ENCODE measurements at regions not wholly inside any gene's neighbourhood (a gene's known extent, or its start where the extent isn't known, plus 50 kb on each side); places are given as distances from the start of the nearest gene placed in this dataset.
"Not testable (repeated sequence)": the region's sequence is repeated elsewhere in the genome, so short reads cannot be mapped to it uniquely, and the experiment has no call there.

DNA sequence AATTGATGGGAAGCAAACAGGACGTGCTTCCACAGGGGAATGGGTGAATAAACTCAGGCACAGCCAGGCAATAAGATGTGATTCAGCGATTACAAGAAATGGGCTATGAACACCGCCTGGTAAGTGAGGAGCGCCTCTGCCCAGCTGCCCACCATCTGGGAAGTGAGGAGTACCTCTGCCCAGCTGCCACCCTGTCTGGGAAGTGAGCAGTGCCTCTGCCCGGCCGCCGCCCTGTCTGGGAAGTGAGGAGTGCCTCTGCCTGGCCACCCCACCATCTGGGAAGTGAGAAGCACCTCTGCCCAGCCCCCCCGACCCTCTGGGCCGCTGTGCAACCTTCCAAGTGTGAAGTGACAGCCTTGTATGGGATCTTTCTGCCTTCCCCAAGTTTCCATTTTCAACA is 73.2 kb upstream of the PRR5 start:
- FAIRE-seq: no peak

DNA sequence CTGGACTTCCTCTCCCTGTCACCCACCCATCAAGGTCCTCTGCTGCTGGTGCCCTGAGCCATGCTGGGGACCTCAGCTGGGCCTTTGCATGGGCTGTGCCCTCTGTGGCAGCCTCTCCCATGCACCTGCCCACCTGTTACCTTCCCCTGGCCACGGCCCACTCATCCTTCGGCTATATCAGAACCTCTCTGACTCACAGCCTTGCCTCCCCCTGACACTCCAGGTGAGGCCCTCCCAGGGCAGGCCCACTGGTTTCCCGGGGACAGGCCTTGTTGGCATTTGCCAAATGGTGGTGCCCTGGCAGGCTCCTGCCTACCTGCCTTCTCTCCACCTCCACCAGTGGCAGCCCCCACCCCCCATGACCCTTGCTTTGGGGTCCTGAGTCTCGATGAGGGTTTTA is 73.7 kb upstream of the PRR5 start:
- no peak for FAIRE-seq

DNA sequence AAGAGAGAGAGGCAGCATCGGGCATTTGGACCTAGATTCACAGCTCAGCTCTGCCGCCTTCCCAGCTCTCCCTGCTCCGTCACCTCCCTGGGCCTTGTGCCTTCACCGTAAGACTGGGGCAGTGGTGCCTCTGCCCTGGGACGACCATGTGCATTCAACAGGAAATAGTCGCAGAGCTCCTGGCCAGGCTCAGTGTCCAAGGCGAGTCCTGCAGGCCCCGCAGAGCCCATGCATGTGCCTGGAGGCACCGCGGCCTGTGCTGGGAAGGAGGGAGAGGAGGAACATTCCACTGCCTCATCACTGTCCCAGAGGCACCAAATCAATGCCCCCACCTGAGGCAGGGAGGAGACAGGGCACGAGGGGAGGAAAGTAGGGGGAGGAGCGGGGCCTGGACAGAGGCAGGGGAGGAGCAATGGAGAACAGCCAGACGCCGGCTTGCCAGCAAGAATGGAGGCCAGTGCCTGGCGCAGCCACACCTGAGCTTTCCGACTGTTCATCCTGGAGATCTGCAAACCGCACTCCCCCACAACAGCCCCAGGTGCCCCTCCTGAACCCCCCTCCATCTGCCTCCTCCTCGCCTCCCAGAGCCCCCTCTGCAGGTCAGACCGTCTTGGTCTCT is 74.4 kb upstream of the PRR5 start:
- no peak for FAIRE-seq

DNA sequence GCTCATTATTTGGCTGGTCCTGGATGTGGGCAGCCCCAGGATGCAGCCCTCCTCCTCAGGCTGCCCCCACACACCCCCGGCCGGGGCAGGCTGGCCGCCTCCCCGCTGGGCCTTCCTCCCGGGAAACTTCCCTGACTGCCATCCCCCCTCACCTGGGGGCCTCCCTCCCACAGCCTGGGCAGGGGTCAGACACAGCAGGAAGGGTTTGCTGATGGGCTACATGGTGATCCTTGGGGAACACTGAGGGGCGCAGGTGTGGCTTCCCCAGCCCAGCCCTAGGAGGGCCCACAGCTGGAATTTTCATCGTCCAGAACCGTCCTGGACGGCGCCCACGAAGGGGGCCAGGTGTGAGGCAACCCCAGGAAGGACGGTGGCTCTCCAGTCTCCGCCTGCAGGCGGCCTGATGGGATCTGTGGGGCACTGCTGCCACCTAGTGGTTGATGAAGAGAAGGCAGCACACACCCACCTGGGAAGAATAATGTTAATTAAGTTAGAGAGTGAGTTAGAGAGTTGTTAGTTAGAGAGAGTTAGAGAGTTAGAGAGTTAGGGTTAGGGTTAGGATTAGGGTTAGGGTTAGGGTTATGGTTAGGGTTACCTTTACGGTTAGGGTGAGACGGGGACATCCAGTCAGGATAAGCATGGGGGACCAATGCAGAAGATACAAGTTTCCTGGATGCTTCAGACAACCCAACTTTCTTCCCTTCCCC is 75.9 kb upstream of the PRR5 start:
- peak; percentile 85 for FAIRE-seq

DNA sequence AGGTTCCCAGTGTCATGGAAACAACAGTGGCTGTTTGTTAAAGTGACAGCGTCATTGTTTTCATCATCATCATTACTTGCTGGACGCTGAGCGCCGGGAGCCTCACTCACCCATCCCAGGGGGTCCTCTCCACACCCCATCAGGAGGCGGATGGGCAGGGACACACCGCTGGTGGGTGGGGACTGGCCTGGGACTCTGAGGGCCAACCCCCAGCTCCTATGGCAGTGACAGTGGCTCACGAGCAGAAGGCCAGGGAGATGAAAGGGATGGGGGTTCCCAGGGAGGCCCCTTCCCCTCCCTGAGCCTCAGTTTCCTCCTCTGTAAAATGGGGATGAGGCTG is 76.6 kb upstream of the PRR5 start:
- no peak for FAIRE-seq

DNA sequence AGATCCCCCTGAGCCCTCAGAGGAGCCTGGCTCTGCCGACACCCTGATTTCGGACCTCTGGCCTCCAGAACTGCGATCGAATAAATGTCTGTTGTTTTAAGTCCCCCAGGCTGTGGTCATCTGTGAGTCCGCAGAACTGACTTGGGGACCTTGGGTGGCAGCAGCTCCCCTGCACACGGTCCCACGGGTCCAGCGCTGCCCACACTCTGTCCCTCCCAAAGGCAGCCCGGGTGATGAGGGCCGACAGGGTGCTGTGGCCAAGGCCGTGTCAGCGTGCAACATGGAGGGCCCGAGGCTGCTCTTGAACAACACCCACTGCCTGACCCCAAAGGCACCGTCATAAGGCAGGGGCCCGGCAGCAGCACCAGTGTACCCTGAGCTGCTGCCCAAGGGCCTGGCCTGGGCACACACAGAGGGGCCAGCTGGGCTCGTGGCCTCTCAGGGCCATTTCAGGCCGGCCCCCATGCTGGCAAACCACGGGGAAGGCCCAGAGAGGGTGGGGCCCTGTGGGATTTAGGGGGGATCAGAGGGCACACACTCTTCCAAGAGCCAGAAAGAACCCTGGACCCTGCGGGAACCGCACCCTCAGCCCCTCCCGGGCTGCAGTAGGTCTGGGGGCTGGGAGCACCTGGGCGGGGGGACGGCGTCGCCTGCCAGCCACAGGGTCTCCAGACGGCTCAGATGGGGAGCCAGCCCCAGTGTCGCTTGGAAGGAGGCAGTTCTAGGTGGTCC is 77.1 kb upstream of the PRR5 start:
- no peak for FAIRE-seq

DNA sequence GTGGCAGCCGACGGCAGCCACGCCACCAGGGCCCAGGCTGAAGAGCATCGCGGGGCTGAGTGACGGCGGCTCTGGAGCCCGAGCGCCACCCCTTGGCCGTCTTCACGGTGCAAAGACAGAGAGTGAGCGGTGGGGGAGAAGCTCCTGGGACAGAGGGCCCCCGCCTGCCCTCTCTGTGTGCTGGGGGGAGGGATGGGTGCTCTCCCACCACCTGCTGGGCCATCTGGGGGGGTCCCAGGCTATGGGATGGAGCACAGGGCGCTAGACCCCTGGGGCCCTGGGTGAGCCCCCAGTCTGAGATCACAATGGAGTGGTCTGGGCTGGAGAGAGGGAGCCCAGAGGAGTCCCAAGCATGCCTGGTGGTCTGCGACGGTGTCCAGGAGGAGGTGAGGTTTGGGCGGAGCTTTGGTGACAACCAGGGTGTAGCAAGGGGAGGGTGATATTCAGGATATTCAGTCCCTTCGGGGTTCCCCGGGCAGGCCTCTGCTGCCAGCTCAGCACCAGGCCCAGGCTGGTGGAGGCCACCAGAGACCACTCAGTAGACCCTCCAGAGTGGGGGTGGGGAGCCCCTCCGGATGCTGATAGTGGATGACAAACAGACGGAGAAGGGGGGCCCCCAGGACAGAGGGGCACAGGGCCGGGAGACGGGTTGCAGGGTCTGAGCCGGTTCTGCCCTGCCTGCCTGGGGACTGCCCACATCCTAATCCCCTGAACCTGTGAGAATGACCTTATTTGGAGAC is 78.1 kb upstream of the PRR5 start:
- no peak for FAIRE-seq

DNA sequence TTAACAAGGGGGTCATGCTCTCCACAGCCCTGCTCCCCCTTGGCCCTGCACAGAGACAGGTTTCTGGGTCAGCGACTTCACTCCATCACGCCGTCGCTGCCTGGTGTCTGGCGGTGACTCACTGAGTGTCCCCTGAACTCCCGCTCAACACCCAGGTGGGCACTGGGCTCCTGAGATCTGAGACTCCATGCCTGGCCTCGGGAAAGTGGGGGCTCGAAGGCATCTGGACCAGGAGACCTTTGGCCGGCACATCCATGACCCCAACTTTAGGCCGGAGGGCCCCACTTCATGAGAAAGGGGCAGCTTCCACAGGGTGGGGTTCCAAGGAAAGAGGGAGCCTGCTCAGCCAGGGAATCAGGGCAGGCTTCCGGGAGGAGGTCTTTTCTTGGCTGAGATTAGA is 79.3 kb upstream of the PRR5 start:
- no peak for FAIRE-seq

DNA sequence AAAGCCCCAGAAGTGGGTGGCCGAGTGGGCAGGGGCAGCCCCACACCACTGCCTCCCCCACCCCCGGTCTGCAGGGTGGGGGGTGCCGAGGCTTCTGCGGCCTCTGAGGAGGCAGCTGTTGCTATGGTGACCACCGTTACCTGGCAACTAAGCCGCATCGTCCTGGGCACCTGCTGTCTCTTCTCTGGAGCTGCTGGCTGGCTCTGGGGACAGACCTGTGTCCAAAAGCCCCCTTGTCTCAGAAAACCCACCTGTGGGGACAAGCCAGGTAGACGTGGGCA is 79.9 kb upstream of the PRR5 start:
- no peak for FAIRE-seq

DNA sequence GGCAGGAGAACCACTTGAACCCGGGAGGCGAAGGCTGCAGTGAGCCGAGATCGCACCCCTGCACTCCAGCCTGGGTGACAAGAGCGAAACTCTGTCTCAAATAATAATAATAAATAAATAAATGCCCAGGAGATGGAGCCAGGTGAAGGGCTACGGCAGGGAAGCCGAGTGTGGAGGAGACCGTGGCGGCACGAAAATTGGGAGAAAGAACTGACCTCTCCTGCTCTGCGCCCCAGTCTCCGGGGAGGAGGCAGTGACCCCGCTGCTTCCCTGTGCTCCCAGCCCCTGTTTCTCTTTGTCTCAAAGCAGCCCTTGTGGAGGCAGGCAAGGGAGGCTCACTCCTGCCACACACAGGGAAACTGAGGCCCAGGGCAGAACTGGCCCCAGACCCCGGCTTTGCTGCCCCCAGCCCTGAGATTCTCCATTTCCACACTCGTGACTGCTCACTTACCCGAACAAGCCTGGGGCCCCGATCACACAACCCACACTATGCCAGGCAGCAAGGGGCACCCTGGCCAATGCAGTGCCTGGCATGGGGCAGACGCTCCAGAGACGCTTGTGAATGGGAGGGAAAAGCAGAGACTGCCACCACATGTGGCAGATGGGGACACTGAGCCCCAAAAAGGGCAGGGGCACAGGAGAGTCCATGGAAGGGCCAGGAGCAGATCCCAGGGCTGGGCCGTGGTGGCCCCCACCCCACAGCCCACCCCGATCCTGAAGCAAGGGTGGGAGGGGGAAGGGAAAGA is 80.4 kb upstream of the PRR5 start:
- FAIRE-seq: no peak

DNA sequence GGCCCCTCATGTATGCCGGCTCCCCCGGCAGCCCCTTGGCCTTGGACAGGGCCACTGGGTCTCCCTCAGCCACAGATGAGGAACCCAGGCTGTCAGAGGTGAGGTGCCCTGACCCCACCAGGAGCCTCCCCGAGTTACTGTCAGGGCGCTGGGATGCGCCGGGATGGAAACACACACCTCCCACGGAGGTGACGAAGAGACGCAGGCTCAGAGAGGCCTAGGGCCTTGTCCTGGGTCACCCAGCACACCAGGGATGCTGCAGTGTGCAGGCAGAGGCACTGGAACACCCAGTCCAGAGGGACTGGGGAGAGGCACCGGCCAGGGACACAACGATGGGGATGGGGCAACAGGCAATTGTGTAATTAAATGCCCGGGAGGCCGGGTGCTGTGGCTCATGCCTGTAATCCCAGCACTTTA is 81.2 kb upstream of the PRR5 start:
- FAIRE-seq: no peak

DNA sequence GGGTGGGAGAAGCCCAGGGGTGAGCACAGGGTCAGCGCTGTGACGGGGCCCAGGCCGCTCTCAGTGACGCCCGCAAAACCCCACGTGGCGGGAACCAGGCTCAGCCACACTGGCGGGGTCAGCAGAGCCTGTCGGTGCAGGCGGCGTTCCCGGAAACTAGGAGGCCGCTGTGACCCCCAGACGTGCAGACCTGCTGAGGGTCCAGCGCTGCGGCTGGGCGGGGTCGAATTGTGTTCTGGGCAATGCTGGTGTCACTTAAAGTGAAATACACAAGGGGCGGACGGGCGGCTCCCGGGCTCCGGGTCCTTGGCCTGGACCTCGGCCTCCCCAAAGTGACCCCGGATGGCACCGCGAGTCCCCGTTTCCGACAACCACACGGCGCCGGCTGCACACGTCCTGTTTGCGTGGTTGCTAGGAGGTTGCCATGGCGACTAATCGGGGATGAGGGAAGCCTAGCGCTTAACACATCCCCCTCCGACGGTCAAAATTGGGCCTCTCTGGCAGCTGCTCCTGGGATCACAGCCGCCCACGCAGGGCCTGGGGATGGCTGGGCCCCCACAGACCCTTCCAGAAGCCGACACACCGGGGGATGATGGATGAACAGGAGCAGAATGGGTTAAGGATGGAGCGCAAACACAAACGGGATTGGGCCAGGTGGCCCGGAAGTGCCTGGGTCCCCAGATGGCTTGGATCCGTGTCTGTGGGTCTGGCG is 81.7 kb upstream of the PRR5 start:
- no peak for FAIRE-seq

DNA sequence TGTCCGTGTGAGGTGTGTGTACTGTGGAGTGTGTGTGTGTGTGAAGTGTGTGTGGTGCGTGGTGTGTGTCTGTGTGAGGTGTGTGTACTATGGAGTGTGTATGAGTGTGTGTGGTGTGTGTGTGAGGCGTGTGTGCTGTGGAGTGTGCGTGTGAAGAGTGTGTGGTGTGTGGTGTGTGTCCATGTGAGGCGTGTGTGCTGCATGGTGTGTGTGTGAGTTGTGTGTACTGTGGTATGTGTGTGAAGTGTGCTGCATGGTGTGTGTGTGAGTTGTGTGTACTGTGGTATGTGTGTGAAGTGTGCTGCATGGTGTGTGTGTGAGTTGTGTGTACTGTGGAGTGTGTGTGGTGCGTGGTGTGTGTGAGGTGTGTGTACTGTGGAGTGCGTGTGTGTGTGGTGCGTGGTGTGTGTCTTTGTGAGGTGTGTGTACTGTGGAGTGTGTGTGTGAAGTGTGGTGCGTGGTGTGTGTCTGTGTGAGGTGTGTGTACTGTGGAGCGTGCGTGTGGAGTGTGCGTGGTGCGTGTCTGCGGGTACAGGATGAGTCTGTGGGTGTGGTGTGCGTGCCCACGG is 82.4 kb upstream of the PRR5 start:
- not testable (repeated sequence) for FAIRE-seq

DNA sequence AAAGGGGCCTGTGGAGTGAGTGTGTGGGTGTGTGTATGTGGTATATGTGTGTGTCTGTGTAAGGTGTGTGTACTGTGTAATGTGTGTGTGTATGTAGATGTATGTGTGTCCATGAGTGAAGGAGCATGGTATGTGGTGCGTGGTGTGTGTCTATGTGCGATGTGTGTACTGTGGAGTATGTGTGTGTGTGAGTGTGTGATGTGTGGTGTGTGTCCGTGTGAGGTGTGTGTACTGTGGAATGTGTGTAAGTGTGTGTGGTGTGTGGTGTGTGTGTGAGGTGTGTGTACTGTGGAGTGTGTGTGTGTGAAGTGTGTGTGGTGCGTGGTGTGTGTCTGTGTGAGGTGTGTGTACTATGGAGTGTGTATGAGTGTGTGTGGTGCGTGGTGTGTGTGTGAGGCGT is 83.1 kb upstream of the PRR5 start:
- not testable (repeated sequence) for FAIRE-seq

DNA sequence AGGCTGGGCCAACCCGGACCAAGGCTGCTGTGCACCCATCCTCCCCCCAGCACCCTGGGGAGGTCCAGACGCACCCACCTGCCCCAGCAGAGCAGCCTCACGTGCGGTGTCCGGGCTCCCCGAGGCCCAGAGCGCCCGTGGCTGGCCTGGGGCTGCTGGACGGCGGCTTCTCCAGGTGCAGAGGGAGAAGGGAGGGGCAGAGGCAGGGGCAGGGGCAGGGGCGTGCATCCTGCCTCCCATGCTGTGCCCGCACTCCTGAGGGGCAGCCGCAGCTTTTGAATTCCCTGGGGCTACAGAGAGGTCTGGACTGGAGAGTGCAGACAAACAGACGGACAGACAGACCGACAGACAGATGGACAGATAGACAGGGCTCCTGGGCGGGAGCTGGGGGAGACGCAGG is 83.6 kb upstream of the PRR5 start:
- FAIRE-seq: no peak

DNA sequence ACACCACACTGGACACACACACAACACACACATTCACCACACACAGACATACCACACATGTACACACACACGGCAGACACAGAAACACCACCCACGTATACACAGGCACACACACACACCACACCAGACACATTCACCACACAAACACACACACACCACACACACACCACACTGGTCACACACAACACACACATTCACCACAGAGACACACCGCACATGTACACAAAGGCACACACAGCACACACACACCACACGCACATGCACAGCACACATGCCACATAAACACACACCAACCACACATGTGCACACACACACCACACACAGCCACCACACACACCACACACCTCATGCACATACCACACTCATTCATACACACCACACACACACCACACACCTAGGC is 84.2 kb upstream of the PRR5 start:
- no peak for FAIRE-seq

DNA sequence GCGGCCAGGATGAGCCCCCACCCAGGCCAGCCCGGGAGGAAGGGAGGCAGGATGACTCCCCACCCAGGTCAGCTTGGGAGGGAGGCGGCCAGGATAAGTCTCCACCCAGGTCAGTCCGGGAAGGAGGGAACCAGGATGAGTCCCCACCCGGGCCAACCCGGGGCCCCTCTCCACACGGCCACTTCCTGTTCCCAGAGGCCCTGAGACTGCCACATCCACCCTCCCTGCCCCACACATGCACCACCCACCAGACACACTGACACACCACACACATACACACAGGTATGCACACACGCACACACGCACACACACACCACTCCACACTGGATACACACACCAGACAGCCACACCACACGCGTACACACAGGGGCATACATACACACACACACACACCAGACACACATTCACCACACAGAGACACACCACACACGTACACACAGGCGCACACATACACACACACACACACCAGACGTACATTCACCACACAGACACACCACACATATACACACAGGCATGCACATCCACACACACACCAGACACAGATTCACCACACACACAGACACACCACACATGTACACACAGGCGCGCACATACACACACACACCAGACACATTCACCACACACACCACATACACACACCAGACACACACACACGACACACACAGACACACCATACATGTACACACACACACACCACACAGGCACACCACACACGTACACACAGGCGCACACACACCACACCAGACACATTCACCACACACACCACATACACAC is 84.9 kb upstream of the PRR5 start:
- FAIRE-seq: no peak

DNA sequence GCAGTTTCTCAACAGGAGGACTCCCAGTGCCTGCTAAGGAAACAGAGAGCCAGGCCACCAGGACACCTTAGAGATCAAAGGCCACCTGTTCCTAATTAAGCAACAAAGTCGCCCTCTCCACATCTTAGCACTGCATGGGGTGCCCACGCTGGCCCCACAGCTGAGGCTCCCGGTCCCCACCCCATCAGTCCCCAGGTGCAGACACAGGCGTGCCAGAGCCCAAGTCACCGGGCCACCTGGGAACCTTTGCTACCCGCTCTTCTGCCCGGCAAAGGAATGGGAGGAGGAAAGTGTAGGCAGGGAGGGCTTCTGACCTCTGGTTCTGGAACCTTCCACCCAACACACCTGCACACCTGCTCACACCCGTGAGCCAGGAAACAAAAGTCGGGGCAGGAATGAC is 85.5 kb upstream of the PRR5 start:
- no peak for FAIRE-seq

DNA sequence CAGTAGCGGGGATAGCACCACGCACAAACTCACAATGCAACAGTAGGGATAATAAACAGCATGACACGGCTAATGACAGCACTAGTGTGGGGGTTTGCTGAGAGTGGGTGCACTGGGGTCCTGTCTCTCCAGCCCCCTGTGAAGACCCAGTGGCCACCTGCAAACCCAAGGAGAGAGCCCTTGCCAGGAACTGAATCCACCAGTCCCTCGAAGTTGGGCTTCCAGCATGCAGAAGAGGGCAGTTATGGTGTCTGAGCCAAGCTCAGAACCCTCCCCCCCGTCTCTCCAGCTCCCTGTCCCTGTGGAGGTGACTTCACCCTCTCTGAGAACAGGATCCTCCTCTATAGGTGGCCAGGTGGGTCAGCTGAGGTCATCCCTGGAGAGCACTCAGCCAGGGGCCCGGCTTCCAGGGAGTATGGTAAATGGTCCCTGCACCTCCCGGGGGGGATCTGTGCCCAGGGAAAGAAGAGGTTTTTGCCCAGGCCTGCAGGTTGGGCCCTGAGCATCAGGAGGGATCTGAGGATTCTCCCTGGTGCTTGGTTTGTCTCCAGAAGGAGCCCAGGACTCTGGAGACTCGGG is 86.3 kb upstream of the PRR5 start:
- FAIRE-seq: no peak

DNA sequence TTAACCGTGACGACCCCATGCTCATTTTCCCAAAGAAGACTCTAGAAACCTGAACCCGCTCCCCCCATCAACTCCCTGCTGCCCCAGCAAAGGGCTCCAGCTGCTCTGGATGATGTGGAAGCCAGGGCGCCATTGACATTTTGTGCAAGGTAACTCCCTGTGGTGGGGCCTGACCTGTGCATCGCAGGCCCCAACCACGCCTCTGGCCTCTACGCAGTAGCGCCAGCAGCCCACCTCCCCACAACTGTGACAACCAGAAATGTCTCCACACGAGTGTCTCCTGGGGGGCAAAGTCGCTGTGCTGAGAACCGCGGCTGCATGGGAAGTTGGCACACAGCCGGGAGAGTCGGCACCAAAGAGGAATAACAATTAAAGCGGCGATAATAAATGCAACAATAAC is 86.9 kb upstream of the PRR5 start:
- FAIRE-seq: no peak

DNA sequence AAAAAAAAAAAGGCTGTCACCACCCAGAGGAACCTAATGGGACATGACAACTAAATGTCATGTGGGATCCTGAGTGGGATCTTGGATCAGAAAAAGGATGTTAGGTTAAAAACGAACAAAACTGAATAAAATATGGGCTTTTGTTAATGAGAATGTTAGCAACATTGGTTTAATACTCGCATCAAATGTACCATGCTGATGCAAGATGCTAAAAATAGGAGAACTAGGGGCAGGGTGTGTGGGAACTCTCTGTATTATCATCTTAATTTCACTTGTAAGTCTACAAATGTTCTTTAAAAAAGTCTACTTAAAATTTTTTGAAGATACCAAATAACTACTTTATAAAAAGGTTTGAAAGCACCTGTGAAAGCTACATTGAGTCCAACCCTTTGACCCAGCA is 88.8 kb upstream of the PRR5 start:
- no peak for FAIRE-seq
